H1 (cell line): ENCODE measurements at regions not wholly inside any gene's neighbourhood (a gene's known extent, or its start where the extent isn't known, plus 50 kb on each side); places are given as distances from the start of the nearest gene placed in this dataset.

ENCODE experiments used
- EP300 ChIP-seq, 2 experiments: IDR thresholded peaks; 1 replicate in 1 of 2; 2 replicates in 1 of 2; pipeline ENCODE4 v1.6.1; 2011 to 2012; ENCODE audit warnings: low read depth in 2 of 2, low read length in 2 of 2, mild to moderate bottlenecking in 2 of 2, borderline replicate concordance in 1 of 2, inconsistent platforms in 1 of 2, moderate library complexity in 1 of 2
- EZH2 ChIP-seq: fragments of 200-600 bp; sonication (generic); IDR thresholded peaks from 2 replicates; pipeline ENCODE4 v1.7.1; 2012; ENCODE audit warnings: low read depth, mild to moderate bottlenecking, moderate library complexity, low read length, inconsistent platforms; ENCODE audit not compliant: severe bottlenecking
- KDM1A ChIP-seq: fragments of 200-600, 300-600 bp; sonication (generic); IDR thresholded peaks from 2 replicates; pipeline ENCODE4 v1.7.1; 2016; ENCODE audit warnings: mild to moderate bottlenecking, low read length, borderline replicate concordance
- NRF1 ChIP-seq: IDR thresholded peaks from 2 replicates; pipeline ENCODE4 v1.6.1; 2011; ENCODE audit warnings: mild to moderate bottlenecking, low read depth, low read length, improper control_type of control experiment
- POLR2A ChIP-seq, 2 experiments: IDR thresholded peaks; 1 replicate in 1 of 2; 2 replicates in 1 of 2; pipeline ENCODE4 v1.6.1; 2011; ENCODE audit warnings: low read depth in 2 of 2, low read length in 2 of 2, mild to moderate bottlenecking in 2 of 2; ENCODE audit errors: control extremely low read depth in 1 of 2
- POLR2AphosphoS5 ChIP-seq: IDR thresholded peaks from 2 replicates; pipeline ENCODE4 v1.6.1; 2011; ENCODE audit warnings: low read depth, low read length
- SIN3A ChIP-seq, 2 experiments: IDR thresholded peaks in 1 of 2; conservative IDR thresholded peaks in 1 of 2; 2 replicates each; pipeline ENCODE4 v1.6.1; 2011 to 2012; ENCODE audit warnings: low read length in 2 of 2, improper control_type of control experiment in 1 of 2, low read depth in 1 of 2, mild to moderate bottlenecking in 1 of 2
- SP1 ChIP-seq: IDR thresholded peaks from 2 replicates; pipeline ENCODE4 v1.6.1; 2011; ENCODE audit warnings: low read depth, low read length
- TAF1 ChIP-seq: IDR thresholded peaks from 2 replicates; pipeline ENCODE4 v1.6.1; 2011; ENCODE audit warnings: mild to moderate bottlenecking, low read depth, low read length
- TBP ChIP-seq: IDR thresholded peaks from 2 replicates; pipeline ENCODE4 v1.6.1; 2011; ENCODE audit warnings: low read depth, low read length, improper control_type of control experiment
- USF2 ChIP-seq: IDR thresholded peaks from 2 replicates; pipeline ENCODE4 v1.6.1; 2011; ENCODE audit warnings: low read length, improper control_type of control experiment
- ZNF274 ChIP-seq: IDR thresholded peaks from 2 replicates; pipeline ENCODE4 v1.7.0; 2012; ENCODE audit warnings: low read length, borderline replicate concordance; ENCODE audit errors: extremely low read depth
- TF ChIP-seq, protein P1 (sequence below): IDR thresholded peaks from 2 replicates; pipeline ENCODE4 v1.6.1; 2012; ENCODE audit warnings: low read length, inconsistent platforms
- TF ChIP-seq, protein P2 (sequence below), 3 experiments: IDR thresholded peaks; 1 replicate in 2 of 3; 2 replicates in 1 of 3; pipeline versions ENCODE4 v1.5.1 to v1.6.1; 2011; ENCODE audit warnings: low read length in 3 of 3, mild to moderate bottlenecking in 3 of 3, inconsistent platforms in 2 of 3, low read depth in 1 of 3, moderate library complexity in 1 of 3; ENCODE audit not compliant: insufficient read depth in 1 of 3; ENCODE audit errors: control extremely low read depth in 1 of 3

- no peak for TF ChIP-seq POLR2AphosphoS5
- TF ChIP-seq, protein P1, sequence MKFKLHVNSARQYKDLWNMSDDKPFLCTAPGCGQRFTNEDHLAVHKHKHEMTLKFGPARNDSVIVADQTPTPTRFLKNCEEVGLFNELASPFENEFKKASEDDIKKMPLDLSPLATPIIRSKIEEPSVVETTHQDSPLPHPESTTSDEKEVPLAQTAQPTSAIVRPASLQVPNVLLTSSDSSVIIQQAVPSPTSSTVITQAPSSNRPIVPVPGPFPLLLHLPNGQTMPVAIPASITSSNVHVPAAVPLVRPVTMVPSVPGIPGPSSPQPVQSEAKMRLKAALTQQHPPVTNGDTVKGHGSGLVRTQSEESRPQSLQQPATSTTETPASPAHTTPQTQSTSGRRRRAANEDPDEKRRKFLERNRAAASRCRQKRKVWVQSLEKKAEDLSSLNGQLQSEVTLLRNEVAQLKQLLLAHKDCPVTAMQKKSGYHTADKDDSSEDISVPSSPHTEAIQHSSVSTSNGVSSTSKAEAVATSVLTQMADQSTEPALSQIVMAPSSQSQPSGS, result no peak
- no peak for TF ChIP-seq TBP
- TF ChIP-seq, protein P2, sequence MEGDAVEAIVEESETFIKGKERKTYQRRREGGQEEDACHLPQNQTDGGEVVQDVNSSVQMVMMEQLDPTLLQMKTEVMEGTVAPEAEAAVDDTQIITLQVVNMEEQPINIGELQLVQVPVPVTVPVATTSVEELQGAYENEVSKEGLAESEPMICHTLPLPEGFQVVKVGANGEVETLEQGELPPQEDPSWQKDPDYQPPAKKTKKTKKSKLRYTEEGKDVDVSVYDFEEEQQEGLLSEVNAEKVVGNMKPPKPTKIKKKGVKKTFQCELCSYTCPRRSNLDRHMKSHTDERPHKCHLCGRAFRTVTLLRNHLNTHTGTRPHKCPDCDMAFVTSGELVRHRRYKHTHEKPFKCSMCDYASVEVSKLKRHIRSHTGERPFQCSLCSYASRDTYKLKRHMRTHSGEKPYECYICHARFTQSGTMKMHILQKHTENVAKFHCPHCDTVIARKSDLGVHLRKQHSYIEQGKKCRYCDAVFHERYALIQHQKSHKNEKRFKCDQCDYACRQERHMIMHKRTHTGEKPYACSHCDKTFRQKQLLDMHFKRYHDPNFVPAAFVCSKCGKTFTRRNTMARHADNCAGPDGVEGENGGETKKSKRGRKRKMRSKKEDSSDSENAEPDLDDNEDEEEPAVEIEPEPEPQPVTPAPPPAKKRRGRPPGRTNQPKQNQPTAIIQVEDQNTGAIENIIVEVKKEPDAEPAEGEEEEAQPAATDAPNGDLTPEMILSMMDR (IDR thresholded peaks at IDR 0.05; ENCODE audit: control extremely low read depth in 1 of 3, insufficient read depth in 1 of 3, low read depth in 1 of 3, low read length in 3 of 3), result no peak
- no peak for TF ChIP-seq SIN3A (conservative IDR thresholded peaks at IDR 0.05 in 1 of 2, IDR thresholded peaks at IDR 0.05 in 1 of 2; ENCODE audit: low read depth in 1 of 2, low read length in 2 of 2)
- TF ChIP-seq TAF1, result no peak
- TF ChIP-seq SP1, result no peak
- no peak for TF ChIP-seq EZH2
- TF ChIP-seq USF2, result no peak
- TF ChIP-seq EP300 (IDR thresholded peaks at IDR 0.05; ENCODE audit: borderline replicate concordance in 1 of 2, low read depth in 2 of 2, low read length in 2 of 2), result no peak
- no peak for TF ChIP-seq NRF1
- TF ChIP-seq ZNF274, result no peak
- no peak for TF ChIP-seq POLR2A (IDR thresholded peaks at IDR 0.05; ENCODE audit: control extremely low read depth in 1 of 2, low read depth in 2 of 2, low read length in 2 of 2)
- TF ChIP-seq KDM1A, result no peak
These were observed 1042.9 kb downstream of the UQCRFS1 start for GRCh38 chr19:28170066-28170465.
